Myocyte (in vitro differentiated cells): ENCODE measurements at regions not wholly inside any gene's neighbourhood (a gene's known extent, or its start where the extent isn't known, plus 50 kb on each side); places are given as distances from the start of the nearest gene placed in this dataset.

Experiments used
- DNase-seq: peaks from one replicate; pipeline ENCODE4 v3.0.0-alpha.2; 2012; ENCODE audit warnings: low read depth

DNA sequence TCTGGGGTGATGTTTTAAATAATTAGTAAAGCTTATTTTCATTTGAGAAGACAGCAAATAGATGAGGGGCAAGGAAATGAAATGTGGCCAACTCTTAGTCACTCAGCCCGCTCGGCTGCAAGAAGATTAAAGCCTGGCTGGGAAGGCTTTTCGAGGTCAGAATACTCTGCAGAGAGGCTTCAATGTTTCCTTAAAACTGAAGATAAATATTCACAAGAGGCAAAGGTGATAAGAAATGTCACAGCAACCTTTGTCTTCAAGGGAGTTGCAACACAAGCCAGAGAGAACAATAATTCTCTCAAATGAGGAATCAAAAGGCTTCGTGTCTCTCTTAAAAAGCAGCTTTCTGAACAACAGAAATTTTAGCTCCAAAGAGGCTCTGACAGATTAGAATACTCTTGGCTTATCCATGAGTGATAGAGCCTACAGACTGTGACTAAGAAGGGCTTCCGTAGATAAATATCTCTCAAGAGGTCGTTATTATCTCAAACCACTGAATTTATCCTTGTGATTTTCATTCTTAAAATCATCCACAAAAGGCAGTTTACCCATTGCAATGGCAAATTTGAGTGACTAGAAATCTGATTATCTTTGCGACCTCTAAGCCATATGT is 92.5 kb downstream of the KLF6 start:
- no peak for DNase-seq

DNA sequence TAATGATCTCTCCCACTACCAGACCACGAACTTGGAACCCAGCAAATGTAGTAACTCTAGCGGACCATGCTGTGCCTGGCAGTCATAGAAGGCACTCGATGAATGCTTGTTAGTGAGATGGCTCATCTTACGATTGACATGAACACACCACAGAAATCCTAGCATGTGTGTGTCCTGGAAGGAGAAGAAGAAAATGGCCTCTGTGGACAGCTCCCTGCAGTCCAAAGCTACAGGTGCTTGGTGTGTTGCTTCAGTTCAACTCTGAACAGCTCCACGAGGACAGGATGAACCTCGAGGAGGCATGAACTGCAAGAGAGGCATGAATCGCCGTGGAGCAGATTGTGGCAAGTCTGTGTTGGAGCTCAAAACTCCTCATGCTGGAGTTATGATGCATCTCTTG is 93.5 kb downstream of the KLF6 start:
- DNase-seq, result peak; percentile 39

DNA sequence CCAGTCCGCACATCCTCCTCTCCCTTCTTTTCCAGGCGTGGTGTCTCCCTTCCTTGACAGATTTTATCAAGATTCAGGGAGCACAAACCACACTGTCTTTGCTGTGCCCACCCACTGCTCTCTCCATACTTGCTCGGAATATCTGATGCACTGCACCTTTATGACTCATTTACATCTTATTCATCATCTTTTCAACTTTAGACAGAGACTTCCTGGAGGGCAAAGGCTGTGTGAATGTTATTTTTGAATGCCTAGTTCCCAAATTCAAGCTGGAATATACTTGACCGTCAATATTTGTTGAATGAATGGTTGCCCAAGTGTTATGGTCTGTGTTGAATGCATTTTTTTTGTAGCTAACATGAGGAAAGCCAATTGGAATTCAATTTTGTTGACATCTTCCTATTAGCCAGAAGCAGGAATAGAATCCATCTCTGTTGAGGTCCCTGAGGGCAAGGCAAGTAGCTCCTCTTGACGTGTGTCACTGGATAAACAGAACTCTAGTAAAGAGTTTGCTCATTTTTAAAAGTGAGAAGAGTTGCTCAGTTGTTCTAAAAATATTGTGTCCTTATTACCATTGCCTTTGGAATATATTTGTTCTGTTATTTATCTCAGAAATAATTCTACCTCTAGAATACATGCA is 95.0 kb downstream of the KLF6 start:
- DNase-seq, result no peak

DNA sequence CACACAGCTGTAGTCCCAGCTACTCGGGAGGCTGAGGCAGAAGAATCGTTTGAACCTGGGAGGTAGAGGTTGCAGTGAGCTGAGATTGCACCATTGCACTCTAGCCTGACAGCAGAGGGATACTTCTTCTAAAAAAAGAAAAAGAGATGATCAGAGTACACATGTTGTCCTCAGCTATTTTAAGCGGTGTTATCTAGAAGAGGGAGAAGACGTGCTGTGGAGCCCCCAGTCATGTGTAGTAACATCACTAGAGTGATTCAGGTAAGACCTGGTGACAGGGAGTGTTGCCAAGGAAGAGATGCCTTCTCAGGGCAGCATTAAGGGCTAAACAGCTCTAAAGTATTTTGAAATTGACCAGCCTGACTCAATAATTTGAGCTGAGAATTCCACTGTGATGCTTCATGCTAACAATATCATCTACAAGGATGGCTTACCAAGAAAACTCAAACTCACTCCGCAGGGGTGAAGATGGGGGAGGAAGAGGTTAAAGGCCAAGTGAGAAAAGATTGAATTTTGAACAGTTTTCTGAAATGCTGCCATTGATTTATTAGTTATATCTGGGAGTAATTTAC is 97.4 kb downstream of the KLF6 start:
- DNase-seq, result no peak

DNA sequence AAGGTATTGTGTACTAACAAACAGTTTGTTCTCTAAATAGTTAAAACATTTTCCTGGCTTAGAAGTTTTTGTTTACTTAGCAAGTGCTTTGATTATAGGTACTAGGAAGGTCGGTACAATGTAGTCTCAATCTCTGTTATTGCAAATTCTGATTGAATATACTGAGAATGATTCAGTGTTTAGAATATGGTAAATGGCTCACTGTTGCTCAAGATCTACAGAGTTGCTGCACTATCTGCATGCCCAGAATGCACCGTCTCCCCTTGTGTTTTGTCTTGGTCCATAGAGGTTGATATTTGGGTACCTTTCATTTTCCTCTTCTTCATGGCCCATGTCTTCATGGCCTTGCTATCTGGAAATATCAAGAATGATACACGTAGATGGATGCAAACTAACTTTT is 99.6 kb downstream of the KLF6 start:
- DNase-seq, result no peak

DNA sequence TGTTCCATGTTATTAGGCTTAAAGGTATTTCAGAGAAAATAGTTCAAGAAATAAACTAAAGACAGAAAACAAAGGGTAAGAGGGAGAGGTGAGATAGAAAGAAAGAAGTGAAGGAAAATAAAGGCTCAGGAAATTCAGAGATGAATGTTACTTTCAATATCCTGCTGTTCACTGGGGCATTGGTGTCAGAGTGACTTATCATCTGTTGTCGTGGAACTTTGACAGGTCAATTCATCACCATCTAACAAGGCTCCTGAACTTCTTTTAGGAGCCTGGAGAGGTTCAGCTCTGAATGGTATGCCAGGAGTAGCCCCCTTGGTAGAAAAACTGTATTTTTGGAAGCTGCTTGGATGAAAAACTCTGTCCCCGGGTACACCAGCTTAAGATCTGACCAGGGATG is 100.1 kb downstream of the KLF6 start:
- DNase-seq, result no peak

DNA sequence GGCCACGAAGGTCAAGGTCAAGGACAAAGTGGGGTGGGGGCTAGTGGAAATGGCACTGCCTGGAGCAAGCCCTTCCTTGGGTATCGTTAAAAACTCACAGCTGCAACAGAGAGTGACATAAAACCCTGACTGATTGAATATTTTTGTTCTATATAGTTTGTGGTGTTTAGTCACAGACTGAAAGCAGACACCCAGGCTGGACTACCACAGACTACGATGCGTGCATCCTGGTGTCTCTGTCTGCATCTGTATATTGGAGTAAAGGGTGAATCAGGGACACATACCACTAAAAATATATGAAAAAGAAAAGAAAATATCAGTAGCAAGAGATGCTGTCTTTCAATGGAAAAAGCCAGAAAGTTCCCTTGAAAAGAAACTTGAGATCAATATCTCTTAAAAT is 101.4 kb downstream of the KLF6 start:
- no peak for DNase-seq

DNA sequence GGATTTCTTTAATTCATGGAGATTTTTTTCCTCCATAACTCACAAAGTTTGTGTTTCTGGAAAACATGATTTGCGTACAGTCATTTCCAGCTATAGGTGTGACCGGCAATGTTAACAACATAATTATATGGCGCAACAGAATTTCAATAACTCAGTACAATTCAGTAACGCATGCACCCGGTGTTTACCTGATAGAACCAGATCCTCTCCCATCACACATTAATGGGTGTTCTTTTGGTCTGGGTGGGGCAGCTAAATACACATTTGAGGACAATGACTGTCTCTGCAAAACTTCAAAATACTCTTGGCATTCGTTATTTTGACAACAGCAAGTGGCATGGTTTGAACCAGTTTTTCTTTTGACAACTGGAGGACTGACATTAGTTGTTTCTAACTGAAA is 102.3 kb downstream of the KLF6 start:
- no peak for DNase-seq

DNA sequence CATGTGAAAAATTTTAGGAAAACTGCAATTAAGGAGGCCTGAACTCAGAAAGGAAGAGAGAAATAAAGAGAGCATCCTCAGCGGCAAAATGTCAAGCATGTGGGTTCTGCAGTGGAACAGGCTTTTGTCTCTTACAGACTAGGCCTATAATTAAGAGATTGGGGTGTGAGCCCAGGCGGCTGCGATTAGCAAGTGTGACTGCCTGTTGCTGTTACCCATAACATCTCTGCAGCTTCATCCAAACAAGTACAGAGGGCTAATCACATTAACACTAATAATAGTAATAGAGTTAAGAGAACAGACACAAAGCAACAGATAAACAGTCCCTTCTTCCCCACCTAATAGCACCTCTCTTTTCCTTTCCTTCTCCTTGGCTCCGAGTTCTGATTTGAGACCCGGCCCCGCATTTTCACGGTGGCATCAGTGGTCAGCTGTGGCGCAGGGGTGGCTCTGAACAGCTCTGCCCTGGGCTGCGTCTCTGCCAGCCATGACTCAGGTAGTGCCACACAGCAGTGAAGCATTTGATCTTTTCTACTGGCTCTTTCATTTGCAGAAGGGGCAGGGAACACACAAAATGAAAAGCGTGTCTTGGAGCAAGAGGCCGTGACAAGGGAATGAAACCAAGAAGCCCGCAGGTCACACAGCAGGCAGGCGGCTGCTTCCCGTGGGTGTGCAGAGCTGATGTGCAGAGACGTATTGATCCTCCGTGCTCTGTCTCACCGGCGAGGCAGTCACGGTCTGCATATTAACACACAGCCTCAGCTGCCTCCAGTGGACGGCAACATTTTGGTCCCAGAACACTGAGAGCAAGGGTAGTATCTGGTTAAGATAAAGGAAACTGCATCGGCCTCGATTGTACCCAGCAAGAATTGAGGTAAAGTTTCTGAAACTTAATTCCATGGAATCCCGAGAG is 103.1 kb downstream of the KLF6 start:
- DNase-seq, result no peak

DNA sequence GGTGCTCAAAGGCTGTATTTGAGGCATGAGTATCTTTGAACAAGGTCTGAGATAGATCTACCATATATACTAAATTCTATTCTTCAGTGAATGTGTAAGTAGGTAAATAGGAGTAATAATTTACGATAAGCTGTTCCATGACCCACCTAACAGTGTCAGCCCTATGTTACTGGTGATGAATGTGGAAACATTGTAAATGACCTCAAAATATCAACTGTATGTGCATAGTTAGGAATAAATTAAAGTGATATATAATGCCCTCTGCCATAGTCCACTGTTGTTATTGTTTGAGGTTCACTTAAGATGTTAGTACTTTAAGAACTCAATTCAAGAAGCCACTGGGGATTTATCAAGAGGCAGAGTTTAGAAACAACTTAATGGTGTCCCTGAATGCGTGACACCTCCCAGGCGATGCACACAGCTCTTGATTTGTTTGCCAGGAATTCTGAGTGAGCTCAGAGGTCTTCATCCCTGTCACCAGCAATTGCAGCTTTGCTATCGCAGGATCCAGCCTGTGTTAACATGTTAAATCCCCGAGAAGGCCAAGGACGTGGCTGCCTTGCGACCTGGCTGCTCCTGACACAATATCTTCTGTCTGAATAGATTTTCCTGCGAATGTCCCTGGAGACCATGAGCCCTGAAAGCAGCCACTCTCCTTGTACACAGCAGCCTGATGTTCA is 104.9 kb downstream of the KLF6 start:
- DNase-seq, result no peak

DNA sequence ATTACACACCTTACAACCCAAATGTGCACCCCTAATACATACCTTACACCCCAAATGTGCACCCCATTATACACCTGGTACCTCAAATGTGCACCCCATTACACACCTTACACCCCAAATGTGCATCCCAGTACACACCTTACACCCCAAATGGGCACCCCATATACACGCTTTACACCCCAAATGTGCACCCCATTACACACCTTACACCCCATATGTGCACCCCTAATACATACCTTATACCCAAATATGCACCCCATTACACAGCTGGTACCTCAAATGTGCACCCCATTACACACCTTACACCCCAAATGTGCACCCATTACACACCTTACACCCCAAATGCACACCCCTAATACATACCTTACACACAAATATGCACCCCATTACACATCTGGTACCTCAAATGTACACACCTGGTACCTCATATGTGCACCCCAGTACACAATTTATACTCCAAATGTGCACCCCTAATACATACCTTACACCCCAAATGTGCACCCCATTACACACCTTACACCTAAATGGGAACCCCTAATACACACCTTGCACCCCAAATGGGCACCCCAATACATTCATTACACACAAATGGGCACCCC is 106.3 kb downstream of the KLF6 start:
- no peak for DNase-seq

DNA sequence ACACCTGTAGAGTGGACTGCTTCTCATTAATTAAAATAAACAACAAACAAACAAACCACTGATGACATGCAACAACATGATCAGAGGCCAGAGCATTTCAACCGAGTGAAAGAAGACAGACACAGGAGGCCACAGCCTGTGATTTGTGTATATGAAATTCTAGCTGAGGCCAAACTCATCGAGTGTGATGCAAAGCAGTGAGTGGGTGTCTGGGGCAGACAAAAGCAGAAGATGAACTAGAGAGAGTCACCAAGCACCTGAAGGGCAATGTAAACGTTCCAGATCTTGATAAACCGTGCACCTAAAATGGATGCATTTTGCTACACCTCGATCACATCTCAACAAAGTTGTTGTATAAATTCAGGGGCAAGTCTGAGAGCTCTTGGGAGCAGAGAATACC is 108.4 kb downstream of the KLF6 start:
- DNase-seq, result no peak

DNA sequence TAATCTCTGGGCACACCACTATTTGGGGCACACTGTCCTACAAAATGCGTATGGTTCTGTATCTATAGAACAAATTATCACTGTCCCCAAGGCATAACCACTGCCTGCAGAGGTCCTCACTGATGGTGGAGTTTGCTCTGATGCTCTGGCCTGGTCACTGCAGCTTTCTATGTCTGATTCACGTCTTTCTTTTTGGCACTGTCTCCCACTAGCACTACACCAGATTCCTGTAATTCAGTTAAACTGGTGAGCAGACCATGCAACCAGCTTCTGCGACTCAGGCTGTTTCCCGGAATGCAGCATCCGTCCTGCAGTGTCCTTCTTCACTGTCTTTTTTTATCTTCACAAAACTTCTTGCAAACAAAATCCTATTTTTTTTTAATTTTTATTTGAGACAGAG is 112.8 kb downstream of the KLF6 start:
- no peak for DNase-seq

DNA sequence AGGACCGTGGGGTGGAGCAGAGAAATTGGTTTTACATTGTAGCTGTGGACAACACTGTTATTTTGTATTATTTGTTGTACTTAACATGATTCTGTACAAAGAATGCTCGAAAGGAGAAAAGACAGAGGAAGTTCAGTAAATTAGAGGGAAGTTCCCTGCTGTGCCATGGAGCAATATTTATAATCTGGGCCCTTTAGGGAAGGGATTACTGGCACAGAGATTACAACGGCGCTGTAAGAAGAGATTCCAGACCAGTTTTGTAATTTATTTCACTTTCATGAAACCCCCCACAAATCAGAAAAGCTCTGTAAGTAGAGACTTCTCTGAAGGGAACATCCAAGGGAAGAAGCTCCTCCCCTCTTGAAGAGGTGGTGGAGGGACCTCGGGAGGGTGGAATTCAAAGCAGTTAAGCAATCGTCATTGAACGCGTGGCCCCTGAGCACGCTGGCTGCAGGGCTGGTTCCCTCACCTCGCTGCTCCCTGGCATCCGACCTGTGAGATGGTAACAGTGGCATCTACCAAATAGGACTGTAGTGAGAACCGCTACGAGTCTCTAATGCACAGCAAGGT is 113.5 kb downstream of the KLF6 start:
- DNase-seq, result no peak

DNA sequence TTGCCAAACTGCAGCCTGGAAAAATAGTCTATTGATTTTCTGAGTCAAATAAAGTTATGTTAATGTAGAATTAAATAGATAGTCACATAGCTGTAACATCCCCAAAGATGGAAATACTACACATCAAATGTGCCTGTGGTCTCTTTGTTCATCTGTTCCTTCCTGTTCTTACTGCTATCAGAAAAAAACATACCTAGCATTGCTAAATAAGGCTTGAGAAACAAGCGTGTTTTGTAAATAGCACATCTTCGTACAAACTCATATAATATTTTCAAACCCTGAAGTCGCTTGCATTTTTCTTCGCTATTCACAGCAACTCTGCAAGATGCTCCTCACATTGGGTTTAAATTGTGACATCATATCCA is 116.1 kb downstream of the KLF6 start:
- no peak for DNase-seq

DNA sequence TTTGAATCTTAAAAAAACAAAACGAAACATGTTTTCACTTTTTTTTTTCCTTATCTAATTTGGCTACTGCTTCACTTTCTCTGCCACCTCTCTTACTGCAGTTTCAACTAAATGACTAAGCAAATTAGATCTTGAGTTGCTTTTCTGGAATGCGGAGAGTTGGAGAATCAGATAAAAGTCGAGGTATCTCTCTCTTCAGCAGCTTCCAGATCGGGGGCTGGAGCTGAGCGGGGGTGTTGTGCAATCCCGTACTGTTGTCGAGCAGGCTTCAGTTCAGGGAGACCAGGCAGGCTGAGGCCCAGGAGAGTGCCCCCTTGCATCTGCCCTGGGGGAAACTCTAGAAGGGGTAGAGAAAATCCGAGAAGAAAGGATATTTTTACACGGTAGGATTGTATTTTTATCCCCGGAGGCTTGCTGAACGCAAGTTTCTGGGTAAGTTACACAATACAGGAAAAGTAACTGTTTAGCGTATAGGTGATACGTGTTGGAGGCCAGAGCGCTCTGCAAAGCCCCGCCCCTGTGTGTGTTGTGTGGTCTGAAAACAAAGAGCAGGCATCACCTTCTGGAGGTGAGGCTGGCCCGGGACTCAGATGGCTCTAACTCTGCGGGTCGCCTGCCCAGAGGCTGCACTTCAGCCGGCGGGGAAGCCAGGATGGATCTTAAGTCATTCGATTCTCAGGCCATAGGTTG is 116.6 kb downstream of the KLF6 start:
- DNase-seq, result no peak

DNA sequence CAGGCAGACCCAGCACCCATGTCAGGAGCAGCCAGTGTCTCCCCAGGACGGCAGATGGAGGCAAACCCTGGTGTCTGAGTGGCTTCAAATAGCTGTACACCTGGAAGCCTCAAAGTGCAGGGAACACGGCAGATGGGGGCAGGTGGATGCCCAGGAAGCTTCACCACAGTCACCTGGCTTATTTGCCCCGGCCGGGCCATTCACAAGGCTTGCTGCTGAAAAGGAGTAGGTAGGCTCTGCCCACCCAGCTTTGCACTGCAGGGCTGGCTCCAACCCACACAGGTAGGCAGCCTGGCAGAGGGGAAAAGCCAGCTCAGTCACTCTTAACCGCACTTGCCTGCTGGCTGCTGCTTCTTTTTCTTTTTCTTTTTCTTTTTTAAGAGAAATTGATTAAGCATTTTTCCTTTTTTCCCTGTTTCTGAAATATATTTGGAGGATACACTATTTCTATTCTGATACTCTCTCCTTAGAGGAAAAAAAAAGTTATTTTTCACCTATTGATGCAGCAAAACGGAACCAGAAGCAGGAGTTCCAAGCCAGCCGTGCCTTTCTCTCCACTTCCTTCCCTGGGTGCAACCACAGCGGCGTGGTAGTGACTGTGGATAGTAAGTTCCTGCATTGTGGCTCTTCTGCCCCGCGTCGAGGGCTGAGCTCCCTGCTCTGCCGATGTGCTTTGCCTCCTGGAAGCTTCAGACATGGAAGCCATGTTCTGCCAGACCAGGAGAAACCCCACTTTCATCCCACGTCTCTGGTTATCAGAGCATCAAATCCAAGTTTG is 118.3 kb downstream of the KLF6 start:
- DNase-seq, result no peak

DNA sequence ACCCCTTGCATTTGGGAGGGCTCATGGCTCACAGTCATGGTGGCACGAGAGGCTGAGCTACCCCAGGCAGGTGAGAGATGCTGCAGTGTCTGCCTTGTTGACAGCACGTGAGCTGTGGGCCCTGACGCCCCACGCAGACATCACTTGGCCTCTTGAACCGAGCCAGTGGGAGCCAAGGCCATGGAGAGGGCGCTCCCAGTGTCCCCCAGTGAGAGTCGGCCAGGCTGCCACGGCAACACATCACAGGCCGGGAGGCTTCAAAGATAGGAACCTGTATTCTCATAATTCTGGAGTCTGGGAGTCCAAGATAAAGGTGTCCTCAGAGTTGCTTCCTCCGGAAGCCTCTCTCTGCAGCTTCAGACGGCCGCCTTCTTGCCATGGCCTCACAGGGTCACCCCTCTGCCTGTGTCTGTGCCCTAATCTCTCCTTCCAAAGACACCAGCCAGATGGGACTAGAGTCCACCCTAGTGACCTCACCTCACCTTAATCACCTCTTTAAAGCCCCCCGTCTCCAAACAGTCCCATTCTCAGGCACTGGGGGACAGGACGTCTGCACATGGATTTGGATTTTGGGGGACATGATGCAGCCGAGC is 119.6 kb downstream of the KLF6 start:
- DNase-seq, result no peak

DNA sequence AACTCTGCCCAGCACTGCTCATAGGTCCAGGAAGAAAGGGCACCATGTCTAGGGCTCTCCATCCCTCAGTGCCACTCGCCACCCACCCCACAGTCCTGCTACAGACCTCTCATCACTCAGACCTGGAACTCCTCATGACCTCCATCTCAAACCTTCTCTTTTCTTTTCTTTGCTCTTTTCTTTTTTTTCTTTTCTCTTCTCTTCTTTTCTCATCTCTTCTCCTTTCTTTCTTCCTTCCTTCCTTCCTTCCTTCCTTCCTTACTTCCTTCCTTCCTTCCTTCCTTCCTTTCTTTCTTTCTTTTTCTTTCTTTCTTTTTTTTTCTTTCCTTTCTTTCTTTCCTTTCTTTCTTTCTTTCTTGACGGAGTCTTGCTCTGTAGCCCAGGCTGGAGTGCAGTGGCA is 122.2 kb downstream of the KLF6 start:
- no peak for DNase-seq
